OCI-LY7 (cell line): ENCODE measurements at regions not wholly inside any gene's neighbourhood (a gene's known extent, or its start where the extent isn't known, plus 50 kb on each side); places are given as distances from the start of the nearest gene placed in this dataset.
A peak's percentile ranks its signal among the peaks of the same experiment; 100 is the strongest.

Experiments
- BruUV-seq: library from RNA; stranded (reverse); fragments of 400-500 nt; replicated peaks from 2 replicates; lab custom pipeline; 2021; lab: Mats Ljungman, UMichigan
- CTCF ChIA-PET: fragments of 300-600 bp; sonication (Branson Sonifier 250); formaldehyde crosslinking; loops from one replicate; lab custom pipeline; 2022; ENCODE audit warnings: antibody characterized with exemption; ENCODE audit not compliant: unreplicated experiment; lab: Charles Lee
- POLR2A ChIA-PET: fragments of 300-600 bp; sonication (Branson Sonifier 250); formaldehyde crosslinking; loops from one replicate; lab custom pipeline; 2022; ENCODE audit warnings: antibody characterized with exemption; lab: Charles Lee
- DNase-seq: peaks from one replicate; pipeline ENCODE4 v3.0.0-alpha.2; 2015; ENCODE audit warnings: low spot score
- H2AFZ ChIP-seq: fragments of 200-600 bp; sonication (generic), shearing (Covaris generic); 2 replicates; pipeline ENCODE4 v1.6.1; 2014; ENCODE audit warnings: mild to moderate bottlenecking, antibody characterized with exemption, low read length, moderate library complexity
- H3K27ac ChIP-seq: fragments of 200-600 bp; sonication (generic); 2 replicates; pipeline ENCODE4 v1.5.1; 2014; ENCODE audit warnings: mixed run types, low read depth, mild to moderate bottlenecking, moderate library complexity, low read length, inconsistent platforms; ENCODE audit not compliant: poor library complexity, severe bottlenecking
- H3K36me3 ChIP-seq: fragments of 200-600 bp; sonication (generic); 2 replicates; pipeline ENCODE4 v1.6.1; 2014; ENCODE audit warnings: mild to moderate bottlenecking, antibody characterized with exemption, low read length, moderate library complexity, mixed read lengths; ENCODE audit not compliant: insufficient read depth
- H3K4me1 ChIP-seq: fragments of 200-600 bp; sonication (generic); 2 replicates; pipeline ENCODE4 v1.5.1; 2014; ENCODE audit warnings: mild to moderate bottlenecking, low read length; ENCODE audit not compliant: insufficient read depth, poor library complexity, severe bottlenecking
- H3K4me2 ChIP-seq: fragments of 200-600 bp; sonication (generic); 2 replicates; pipeline ENCODE4 v1.6.1; 2014; ENCODE audit warnings: mild to moderate bottlenecking, low read length
- H3K4me3 ChIP-seq: fragments of 200-600 bp; sonication (generic); 2 replicates; pipeline ENCODE4 v1.5.1; 2014; ENCODE audit warnings: mild to moderate bottlenecking, low read depth, low read length; ENCODE audit not compliant: poor library complexity, severe bottlenecking
- H3K79me2 ChIP-seq: fragments of 200-600 bp; sonication (generic); 2 replicates; pipeline ENCODE4 v1.6.1; 2016; ENCODE audit warnings: low read depth, mild to moderate bottlenecking, low read length, moderate library complexity, mixed read lengths; ENCODE audit not compliant: insufficient read depth
- H3K9me2 ChIP-seq: fragments of 200-600 bp; sonication (generic); 2 replicates; pipeline ENCODE4 v1.6.1; 2016; ENCODE audit warnings: mild to moderate bottlenecking, low read length, mixed read lengths; ENCODE audit not compliant: insufficient read depth
- H3K9me3 ChIP-seq: fragments of 200-600 bp; sonication (generic); 2 replicates; pipeline ENCODE4 v1.6.1; 2014; ENCODE audit warnings: mild to moderate bottlenecking, mixed run types, low read length, mixed read lengths
- H4K20me1 ChIP-seq: fragments of 200-600 bp; sonication (generic); 2 replicates; pipeline ENCODE4 v1.6.1; 2014; ENCODE audit warnings: mild to moderate bottlenecking, antibody characterized with exemption, low read length, moderate library complexity, mixed read lengths; ENCODE audit not compliant: insufficient read depth
- CTCF ChIP-seq: fragments of 200-600 bp; sonication (generic); conservative IDR thresholded peaks from 2 replicates; pipeline ENCODE4 v1.5.1; 2014; ENCODE audit warnings: mild to moderate bottlenecking, antibody characterized with exemption, low read length, moderate library complexity, mixed read lengths
- EZH2phosphoT487 ChIP-seq: fragments of 200-600 bp; sonication (generic); IDR thresholded peaks from 2 replicates; pipeline ENCODE4 v1.6.1; 2018; ENCODE audit warnings: low read depth, borderline replicate concordance, mild to moderate bottlenecking, mixed run types, antibody characterized with exemption, low read length, moderate library complexity, mixed read lengths
- intact Hi-C: fragments of 100-400 bp; cut with micrococcal nuclease; formaldehyde crosslinking; loops from one replicate; pipeline ENCODE4 v1.10.0; 2022; ENCODE audit not compliant: unreplicated experiment

GRCh38 chr20:48331518-48332286 is 496.1 kb downstream of the PREX1 start:
- H3K9me3 ChIP-seq = no peaks in the 10 kb centered on the region
- CTCF ChIA-PET = no interaction called here

GRCh38 chr20:48329676-48330664 is 497.8 kb downstream of the PREX1 start:
- H3K36me3 ChIP-seq = no peaks in the 10 kb centered on the region
- TF ChIP-seq CTCF = peak; percentile 68
- no peak for TF ChIP-seq EZH2phosphoT487
- H4K20me1 ChIP-seq = no peaks in the 10 kb centered on the region
- no peak overlapping the region for H2AFZ ChIP-seq
- no TSS peak for BruUV-seq
- H3K27ac ChIP-seq = no peak overlapping the region
- H3K9me3 ChIP-seq = no peaks in the 10 kb centered on the region
- H3K4me3 ChIP-seq = no peak overlapping the region
- ChIA-PET POLR2A (no interaction called here), CTCF (no interaction called here)
- intact Hi-C loops = loop anchor here (5.0 kb wide), 1 partner anchor 292 kb away; no protein-coding TSS in a partner anchor
- peak; percentile 29 for DNase-seq
- H3K4me1 ChIP-seq = no peaks in the 10 kb centered on the region
- H3K9me2 ChIP-seq = no peaks in the 10 kb centered on the region
- no peaks in the 10 kb centered on the region for H3K79me2 ChIP-seq
- H3K4me2 ChIP-seq = no peak overlapping the region

More at GRCh38 chr20:48331518-48332286, 496.1 kb downstream of the PREX1 start:
- POLR2A ChIA-PET = no interaction called here
- BruUV-seq = no TSS peak
- Histone ChIP-seq H3K27ac (no peak overlapping the region), H3K36me3 (no peaks in the 10 kb centered on the region), H3K4me2 (no peak overlapping the region), H3K4me3 (no peak overlapping the region), H2AFZ (no peak overlapping the region), H3K79me2 (no peaks in the 10 kb centered on the region), H3K9me2 (no peaks in the 10 kb centered on the region), H3K4me1 (no peaks in the 10 kb centered on the region), H4K20me1 (no peaks in the 10 kb centered on the region)
- intact Hi-C loops = loop anchor here (5.0 kb wide), 1 partner anchor 291 kb away; no protein-coding TSS in a partner anchor
- TF ChIP-seq CTCF = no peak
- no peak for TF ChIP-seq EZH2phosphoT487
- DNase-seq = no peak
